ENCODE measurements at regions not wholly inside any gene's neighbourhood (a gene's known extent, or its start where the extent isn't known, plus 50 kb on each side); places are given as distances from the start of the nearest gene placed in this dataset.

DNA sequence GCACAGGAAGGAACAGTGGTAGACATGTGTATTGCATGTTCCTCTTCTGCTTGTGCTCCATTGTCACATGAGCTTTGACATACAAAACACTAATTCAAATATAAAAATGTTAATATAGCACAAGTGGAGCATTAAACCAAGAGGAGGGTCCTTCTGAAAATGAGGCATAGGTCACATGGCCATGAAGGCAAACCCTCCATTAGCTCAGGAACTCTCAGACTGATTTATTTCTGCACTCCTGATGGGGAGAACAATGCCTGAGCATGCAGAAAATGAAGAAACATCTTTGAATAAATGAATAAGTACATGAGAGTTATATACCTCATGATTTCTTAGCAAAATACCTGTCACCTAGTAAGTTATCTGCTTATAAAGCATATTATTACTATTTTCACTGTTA, 769.2 kb upstream of the EPHA5 start:
- TF ChIP-seq, protein P1, sequence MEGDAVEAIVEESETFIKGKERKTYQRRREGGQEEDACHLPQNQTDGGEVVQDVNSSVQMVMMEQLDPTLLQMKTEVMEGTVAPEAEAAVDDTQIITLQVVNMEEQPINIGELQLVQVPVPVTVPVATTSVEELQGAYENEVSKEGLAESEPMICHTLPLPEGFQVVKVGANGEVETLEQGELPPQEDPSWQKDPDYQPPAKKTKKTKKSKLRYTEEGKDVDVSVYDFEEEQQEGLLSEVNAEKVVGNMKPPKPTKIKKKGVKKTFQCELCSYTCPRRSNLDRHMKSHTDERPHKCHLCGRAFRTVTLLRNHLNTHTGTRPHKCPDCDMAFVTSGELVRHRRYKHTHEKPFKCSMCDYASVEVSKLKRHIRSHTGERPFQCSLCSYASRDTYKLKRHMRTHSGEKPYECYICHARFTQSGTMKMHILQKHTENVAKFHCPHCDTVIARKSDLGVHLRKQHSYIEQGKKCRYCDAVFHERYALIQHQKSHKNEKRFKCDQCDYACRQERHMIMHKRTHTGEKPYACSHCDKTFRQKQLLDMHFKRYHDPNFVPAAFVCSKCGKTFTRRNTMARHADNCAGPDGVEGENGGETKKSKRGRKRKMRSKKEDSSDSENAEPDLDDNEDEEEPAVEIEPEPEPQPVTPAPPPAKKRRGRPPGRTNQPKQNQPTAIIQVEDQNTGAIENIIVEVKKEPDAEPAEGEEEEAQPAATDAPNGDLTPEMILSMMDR (IDR thresholded peaks at IDR 0.05) = no peak
- TF ChIP-seq, protein P2, sequence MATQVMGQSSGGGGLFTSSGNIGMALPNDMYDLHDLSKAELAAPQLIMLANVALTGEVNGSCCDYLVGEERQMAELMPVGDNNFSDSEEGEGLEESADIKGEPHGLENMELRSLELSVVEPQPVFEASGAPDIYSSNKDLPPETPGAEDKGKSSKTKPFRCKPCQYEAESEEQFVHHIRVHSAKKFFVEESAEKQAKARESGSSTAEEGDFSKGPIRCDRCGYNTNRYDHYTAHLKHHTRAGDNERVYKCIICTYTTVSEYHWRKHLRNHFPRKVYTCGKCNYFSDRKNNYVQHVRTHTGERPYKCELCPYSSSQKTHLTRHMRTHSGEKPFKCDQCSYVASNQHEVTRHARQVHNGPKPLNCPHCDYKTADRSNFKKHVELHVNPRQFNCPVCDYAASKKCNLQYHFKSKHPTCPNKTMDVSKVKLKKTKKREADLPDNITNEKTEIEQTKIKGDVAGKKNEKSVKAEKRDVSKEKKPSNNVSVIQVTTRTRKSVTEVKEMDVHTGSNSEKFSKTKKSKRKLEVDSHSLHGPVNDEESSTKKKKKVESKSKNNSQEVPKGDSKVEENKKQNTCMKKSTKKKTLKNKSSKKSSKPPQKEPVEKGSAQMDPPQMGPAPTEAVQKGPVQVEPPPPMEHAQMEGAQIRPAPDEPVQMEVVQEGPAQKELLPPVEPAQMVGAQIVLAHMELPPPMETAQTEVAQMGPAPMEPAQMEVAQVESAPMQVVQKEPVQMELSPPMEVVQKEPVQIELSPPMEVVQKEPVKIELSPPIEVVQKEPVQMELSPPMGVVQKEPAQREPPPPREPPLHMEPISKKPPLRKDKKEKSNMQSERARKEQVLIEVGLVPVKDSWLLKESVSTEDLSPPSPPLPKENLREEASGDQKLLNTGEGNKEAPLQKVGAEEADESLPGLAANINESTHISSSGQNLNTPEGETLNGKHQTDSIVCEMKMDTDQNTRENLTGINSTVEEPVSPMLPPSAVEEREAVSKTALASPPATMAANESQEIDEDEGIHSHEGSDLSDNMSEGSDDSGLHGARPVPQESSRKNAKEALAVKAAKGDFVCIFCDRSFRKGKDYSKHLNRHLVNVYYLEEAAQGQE (IDR thresholded peaks at IDR 0.05; ENCODE audit: insufficient read depth in 1 of 2, low read depth in 2 of 2, low read length in 1 of 2) = no peak

All from Panc1 (cell line).